Left cardiac atrium (tissue), 4 donors: ENCODE measurements at regions not wholly inside any gene's neighbourhood (a gene's known extent, or its start where the extent isn't known, plus 50 kb on each side); places are given as distances from the start of the nearest gene placed in this dataset.

Experiments used
- ATAC-seq, 2 donors: fragments of 200-7000 bp; cut with Tn5 transposase; one replicate each; pipeline ENCODE4 v1.9.1; 2020; ENCODE audit warnings: mild to moderate bottlenecking in 2 of 2, moderate library complexity in 2 of 2
- DNase-seq: peaks from one replicate; pipeline ENCODE4 v3.0.0-alpha.2; 2020
- intact Hi-C, 2 donors: fragments of 100-400 bp; cut with DNase I; formaldehyde crosslinking; loops; one replicate each; pipeline versions ENCODE4 v1.14.1 to v1.15.1; 2022 to 2023
- donor health status: DM: no; HTN: yes; CAD: no.
- donor health status: DM: no; HTN: yes; CAD: no; lungs with severe emphysema.
- donor health status: DM: yes; HTN: yes; CAD: no.
- donor health status: Dilated cardiomyopathy.

DNA sequence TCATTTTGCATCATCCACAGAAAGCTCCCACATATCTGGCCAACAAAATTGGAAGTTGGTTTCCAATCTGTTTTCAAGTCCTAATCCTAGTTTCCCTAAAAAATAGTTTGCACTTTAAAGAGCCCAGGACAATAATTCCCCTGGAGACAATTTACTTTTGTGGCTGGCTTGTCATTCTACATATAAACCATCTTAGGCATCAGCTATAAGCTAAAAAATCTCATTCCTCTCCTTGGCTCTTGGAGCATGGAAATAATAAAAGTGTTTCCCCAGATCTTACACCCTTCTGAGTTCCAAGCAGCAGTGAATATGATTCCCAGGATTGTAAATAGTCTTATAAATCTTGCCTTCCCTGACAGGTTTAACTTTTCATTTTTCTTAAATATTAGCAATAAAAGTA, 89.1 kb upstream of the NUDT4 start:
- ATAC-seq (no peak), DNase-seq (no peak)
- intact Hi-C loops: no loop called here

DNA sequence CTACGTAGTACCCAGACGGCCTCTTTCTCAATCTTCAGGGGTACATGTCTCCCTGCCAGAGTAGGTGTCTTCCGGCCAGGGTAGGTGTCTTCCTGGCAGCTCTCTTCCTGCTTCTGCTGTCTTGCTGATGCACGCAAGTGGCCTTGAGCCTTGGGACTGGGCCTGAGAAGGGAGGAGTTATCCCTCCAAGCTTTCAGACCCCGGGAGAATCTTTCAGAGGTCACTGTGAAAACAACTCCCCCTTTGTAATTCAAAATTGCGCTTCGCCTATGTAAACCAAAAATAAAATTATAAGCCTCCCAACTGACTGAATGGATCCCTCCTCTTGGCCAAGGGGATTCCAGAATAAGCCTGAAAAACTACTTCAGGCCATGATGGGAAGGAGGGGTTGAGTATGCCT, 87.3 kb upstream of the NUDT4 start:
- intact Hi-C loops: no loop called here
- no peak for ATAC-seq
- no peak for DNase-seq

DNA sequence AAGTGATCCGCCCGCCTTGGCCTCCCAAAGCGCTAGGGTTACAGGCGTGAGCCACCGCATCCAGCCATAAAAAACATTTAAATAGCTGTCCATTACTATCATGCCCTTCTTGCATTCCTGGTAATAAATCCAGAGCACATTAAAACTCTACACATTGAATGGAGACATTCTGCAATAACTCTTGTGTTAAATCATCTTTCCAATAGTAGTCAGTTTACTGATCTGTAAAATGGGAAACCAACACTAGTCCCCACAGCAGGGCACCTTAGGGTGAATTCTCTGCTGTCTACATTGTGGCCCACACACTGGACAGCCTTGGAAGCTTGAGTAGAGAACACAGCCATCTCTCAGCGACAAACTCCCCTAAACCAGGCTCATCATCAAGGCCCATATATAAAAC, 85.5 kb upstream of the NUDT4 start:
- ATAC-seq: no peak
- intact Hi-C loops: no loop called here
- DNase-seq: no peak

DNA sequence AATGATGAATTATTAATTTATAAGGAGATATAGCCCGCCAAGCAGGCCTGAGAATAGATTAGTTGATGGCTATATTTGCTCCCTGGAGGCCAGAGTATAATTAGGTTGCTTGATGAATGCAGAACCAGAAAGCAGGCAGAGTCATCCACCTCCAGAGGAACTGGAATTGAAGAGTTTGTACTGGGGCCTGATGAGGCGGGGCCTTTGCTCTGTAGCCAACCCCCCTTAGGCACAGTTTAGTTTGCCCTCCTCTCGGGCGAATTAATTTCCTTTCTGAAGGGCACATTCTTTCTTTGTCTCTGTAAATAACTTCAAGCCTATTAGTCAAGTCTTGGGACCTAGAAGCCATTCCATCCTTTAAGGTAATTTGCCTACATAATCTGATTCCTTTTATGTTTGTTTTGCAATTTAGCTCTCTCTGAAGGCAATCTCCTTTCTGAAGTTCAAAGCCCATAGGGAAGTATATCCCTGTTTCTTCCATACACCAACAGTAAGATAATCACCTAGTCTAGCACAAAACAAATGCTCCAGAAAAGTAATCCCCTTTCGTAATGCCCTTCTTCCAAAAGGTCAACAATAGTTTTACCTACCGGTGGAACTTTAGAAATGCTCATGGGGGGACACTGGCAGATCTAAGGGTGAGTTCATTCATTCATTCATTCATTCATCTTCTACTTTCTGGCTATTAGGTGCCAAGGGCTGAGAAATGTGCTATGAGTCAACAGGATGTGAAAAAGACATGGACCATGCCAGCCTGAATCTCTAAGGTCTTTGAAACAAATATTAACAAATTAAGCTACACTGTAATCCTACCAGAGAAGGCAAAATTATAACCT, 84.8 kb upstream of the NUDT4 start:
- ATAC-seq: no peak
- intact Hi-C loops: no loop called here

DNA sequence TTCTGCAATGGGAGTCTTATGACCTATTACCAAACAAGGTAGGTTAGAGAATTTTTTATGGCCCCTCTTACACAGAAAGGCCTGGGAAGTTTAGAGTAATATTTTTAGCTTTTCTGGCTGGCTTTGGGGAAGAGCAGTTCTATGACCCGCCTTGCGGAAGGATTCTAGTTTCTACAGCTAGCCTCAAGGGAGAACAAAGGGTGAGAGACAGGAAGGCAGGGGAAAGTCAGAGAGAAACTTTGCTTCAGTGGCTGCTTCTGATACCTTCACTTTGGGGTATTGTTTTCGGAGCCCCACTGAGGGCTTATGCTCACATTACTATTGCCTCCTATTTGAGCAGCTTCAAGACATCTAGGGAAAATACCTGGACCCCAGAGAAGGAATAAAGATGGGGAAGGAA, 80.7 kb upstream of the NUDT4 start:
- intact Hi-C loops: no loop called here
- DNase-seq (no peak), ATAC-seq (peak in 1 of 2 donors; percentile 41)

More for the DNA sequence above, 84.8 kb upstream of the NUDT4 start:
- no peak for DNase-seq

DNA sequence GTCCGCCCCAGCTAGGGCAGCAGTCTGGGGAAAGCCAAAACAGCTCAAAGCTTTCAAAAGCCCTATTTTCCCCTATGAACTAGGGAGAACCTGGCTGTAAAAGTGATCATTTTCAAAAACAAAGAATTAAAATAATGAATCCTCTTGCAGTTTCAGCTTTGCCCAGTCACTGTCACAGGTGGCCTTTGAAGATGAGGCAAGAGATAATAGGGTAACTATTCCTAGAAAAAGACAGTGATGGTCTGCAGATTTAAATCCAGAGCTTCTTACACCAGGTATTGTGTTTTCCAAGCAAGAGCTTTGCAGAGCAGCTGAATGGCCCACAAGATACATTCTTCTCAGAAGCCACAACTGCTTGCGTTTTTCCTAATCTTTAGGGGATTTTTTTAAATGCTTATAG, 80.2 kb upstream of the NUDT4 start:
- intact Hi-C loops: no loop called here
- ATAC-seq (no peak), DNase-seq (no peak)

DNA sequence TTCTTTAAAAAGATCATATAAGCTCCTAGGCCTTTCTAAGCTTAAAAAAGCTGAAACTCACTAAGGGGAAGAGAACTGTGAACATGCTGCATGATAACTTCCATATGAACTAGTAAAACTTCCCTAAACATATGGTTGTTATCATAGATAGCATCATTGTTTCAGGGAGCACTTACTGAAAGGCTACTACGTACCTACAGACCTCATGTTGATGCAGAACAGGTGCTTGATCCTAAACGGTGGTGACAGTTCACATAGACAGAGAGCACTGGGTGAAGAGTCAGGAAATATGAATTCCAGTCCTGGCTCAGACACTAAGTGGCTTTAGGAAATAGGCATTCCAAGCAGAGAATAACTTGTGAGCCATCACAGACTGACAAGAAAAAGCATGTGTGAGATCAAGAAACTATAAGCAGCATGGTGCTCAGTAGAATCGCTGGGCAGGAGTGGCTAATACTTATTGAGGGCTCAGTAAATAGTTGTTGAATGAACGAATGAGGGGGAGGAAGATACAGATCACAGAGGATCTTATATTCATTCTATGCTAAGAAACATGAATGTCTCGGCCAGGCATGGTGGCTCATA, 78.4 kb upstream of the NUDT4 start:
- DNase-seq (no peak), ATAC-seq (no peak)
- intact Hi-C loops: no loop called here

DNA sequence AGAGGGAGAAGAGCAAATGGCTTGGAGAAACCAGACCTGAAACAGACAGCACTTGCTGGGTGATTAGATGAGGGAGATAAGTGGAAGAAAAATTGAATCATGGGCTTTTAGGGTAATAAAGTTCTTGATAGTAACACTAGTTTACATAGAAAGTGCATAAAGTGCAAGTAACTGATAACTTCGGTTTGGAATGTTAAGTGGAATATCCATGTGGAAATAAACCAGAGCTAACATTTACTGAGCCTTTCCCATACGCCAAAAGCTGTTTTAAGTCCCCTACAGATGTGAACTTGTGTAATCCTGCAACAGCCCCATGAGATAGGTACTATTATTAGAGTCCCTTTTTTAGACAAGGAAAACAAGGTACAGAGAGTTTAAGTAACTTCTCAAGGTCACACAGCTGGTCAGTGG, 77.1 kb upstream of the NUDT4 start:
- ATAC-seq: peak; percentile 18 to 31
- no peak for DNase-seq
- intact Hi-C loops: no loop called here

DNA sequence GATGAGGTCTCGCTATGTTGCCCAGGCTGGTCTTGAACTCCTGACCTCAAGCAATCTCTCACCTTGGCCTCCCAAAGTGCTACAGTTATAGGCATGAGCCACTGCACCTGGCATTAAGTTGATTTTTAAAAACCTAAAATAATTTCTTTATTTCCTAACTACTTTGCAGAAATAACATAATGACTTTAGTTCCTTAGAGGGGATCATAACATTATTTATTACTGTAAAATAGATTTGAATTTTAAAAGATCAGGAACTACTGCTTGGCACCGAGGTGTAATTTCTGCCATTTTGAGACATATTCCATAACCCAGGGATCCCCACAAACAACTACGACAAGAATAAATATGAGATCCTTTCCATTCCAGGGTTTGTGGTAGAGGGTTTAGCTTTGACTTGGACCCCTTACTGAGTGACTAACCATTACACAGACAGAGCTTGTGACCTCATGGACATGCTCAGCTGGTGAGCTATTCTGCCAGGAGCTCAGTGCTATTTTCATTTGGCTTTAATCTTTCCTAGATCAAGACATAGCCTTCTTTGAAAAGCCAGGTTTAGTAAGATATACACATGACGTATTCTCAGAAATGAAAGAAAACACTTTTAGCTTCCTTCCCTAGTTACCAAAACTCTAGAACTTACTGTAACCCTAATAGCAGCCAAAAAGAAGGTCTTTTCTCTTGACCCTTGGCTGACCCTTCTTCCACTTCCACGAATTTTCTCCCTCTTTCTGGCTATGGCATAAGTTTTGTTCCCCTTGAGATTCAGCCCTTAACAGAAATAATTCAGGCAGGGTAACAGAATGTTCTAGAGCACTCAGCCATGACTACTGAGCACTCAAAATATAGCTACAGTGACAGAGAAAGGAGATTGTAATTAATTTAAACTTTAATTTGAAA, 75.1 kb upstream of the NUDT4 start:
- ATAC-seq: peak; percentile 79 to 93
- intact Hi-C loops: no loop called here

DNA sequence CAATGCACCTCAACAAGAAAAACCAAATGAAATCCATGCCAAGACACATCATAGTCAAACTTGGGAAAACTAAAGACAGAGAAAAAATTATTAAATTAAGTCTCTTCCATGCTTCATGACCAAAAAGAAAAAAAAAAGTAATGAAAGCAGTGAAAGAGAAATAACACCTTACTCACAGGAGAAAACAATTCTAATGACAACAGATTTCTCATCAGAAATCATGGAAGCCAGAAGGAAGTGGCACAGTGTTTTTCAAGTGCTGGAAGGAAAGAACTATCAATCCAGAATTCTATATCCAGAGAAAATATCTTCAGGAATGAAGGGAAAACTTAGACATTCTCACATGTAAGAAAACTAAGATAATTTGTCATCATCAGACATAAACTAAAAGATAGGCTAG, 71.1 kb upstream of the NUDT4 start:
- DNase-seq: no peak
- intact Hi-C loops: no loop called here
- ATAC-seq: no peak

More for the DNA sequence above, 75.1 kb upstream of the NUDT4 start:
- no peak for DNase-seq

DNA sequence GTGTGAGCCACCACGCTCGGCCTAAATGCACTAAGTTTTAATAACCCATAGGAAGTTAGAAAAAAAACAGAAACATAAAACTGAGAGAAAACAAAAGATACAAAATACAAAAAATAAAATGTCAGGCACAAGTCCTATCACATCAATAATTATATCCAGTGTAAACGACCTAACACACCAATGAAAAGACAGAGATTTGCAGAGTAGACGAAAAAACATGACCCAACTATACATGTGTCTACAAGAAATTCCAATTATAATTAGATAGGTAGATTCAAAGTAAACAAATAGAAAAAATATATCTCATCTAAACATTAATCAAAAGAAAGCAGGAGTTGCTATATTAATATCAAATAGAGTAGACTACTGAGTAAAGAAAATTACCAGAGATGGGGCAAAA, 69.4 kb upstream of the NUDT4 start:
- DNase-seq: no peak
- no peak for ATAC-seq
- intact Hi-C loops: no loop called here

DNA sequence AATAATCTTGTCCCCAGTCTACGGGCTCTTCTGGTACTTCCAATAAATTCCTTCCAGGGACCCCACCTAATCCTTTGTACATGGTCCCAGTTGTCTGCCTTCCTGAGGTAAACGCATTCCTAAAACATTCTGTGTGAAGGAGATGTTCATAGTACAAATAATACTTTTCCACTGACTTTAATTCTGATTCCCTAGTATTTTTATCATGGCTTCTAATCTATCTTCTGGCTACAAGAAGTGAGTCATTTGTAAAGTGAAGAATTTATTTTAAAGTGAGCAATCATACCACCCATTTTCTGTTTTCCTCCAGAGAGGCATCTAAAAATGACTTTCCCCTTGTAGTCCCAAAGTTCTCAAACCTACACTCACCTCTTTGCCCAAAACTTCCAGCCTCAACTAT, 65.9 kb upstream of the NUDT4 start:
- intact Hi-C loops: no loop called here
- no peak for DNase-seq
- no peak for ATAC-seq

DNA sequence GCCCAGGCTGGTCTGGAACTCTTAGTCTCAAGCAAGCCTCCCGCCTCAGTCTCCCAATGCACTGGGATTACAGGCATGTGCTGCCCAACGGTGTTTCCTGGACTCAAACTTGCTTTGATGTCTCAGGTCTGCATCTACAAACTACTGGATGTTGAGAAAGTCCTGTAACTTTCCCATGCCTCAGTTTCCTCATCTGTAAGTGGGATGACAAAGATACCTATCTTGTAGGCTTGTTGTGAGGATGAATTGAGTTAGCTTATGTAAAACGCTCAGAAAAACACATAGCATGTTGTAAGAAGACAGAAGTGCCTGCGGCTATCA, 63.6 kb upstream of the NUDT4 start:
- intact Hi-C loops: no loop called here
- ATAC-seq (no peak), DNase-seq (no peak)

DNA sequence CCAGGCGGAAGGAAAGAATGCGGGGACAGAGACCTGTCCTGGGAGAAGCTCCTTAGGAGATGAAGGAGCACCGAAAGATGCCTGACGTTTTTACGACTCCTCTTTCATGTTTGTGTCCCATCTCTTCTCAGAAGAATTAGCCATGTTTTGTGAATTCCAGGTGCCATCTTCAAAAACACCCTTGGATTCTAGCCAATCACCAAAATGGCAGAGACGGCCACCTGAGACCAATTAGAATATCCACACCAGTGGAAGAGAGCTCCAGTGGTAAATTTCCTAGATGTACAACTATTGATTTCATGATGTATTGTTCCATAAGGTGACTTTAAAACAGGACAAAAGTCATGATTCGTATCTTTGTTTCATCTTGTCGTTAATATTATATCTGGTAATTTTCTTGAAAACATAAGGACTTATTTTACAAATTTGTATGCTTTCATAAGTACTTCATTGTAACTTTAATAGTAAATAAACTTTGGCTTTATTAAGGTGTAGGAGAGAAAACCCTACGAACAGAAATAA, 62.3 kb upstream of the NUDT4 start:
- ATAC-seq (no peak), DNase-seq (no peak)
- intact Hi-C loops: no loop called here

DNA sequence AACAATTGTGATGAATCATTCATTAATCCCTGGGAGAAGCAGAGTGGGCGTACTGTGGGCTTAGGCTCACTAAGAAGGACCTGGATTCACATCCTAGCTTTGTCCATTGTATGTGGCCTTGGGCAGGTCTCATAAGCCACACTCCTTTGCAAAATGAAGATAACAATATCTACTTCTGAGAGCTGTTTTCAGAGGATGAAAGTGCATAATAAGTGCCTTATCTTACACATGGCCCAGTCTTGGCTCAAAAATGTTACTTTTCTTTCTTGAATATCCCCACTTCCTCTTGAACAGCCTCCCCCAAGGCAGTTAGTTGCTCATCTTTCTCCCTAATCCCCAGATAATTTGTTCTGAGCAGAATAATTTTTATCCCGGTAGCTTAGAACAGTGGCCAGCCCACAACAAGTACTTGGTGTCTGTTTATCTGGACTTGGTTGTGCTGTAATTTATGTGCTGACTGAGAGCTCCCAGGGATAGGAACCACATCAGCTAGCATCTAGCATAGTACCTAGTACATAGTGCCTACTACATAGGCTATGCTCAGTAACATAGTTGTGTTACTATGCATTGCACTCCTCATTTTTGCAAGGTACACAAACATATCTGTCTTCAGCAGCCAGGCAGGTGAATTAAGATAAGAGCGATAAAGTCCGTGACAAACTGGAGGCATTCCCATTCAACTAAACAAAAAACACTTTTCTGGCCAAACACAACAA, 61.7 kb upstream of the NUDT4 start:
- intact Hi-C loops: no loop called here
- DNase-seq: no peak
- ATAC-seq: no peak

DNA sequence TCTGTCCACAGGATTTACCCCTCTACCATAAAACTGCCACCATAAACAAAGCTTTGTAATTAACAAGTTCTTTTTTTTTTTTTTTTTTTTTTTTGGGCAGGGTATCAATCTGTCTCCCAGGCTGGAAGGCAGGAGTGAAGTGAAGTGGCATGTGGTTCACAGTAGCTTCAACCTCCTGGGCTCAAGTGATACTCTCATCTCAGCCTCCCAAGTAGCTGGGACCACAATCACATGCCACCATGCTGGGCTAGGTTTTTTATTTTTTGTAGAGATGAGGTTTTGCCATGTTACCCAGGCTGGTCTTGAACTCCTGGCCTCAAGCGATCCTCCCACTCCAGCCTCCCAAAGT, 61.1 kb upstream of the NUDT4 start:
- DNase-seq (no peak), ATAC-seq (no peak)
- intact Hi-C loops: no loop called here

DNA sequence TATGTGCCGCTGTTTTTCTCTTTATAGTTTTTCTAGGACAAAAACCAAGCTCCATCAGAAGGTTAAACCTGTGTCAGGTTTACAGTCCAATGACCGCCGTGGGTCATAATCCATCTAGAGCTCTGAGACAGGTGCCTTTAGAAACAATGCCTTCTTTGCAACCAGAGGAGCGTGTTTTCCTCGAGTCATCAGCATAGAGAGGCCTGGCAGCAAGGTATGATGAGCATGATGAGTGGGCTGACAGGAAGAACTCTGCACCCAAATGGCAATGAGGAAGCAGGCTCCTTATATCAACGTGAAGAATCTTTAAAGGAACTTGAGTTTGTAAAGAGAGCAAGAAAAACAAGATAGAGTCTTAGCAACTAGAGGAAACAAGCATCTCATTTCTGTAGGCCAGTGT, 60.5 kb upstream of the NUDT4 start:
- DNase-seq (no peak), ATAC-seq (no peak)
- intact Hi-C loops: no loop called here

DNA sequence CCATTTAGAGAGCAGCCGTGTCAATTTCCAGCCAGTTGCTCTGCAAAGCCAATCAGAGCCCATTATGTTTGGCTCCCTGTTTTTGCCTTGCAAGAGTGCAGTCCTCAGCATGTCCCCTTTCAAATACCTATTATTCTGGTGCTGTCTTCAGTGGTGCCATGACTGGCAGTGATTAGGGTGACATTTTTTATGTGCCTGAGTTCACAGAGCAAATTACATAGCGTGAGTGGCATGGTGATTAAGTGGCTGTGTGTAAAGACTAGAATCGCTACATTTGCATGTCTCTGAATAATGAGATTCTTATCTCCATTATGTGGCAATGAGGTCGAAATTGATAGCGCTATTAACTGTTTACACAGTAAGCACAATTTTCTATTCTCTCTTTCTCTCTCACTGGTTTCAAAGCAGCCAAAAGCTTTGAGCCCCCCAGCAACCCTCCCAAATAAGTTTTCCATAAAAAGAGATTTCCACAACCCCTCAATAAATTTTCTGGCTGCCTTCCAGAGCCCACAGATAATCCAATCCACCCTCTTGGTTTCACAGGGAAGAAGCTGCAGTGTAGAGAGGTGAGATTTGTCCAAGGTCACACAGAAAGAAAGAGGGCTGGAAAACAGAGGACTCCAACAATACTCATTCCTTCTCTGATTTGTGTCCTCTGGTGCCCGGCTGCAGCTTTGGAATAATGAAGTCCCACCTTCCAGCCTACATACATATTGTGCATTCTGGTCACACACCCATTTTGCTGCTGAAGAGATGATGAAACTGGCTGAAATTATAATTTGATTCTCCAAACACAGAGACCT, 58.8 kb upstream of the NUDT4 start:
- intact Hi-C loops: no loop called here
- DNase-seq: no peak

DNA sequence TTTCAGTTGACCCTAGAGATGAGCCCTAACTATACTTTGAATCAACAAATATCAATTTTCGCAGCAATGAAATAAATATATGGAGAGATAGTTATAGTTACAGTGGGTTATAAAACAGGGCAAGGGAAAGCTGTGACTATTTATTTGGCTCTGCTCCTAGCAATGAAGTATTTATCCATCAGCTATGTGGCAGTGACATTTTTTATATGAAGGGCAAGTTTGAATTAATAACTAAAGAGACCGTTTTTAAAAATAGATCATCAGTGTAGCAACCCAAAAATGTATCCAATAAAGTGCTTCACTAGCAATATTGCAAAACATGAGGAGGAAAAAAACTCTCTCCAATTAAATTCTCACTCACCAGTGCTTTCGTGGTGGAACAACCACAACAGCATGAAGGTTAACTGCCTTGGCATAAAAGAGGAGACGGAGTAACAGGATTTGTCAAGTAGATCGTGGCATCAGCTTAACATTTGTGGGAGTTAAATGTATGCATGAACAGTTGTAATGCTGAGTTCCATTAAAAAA, 58.1 kb upstream of the NUDT4 start:
- no peak for DNase-seq
- ATAC-seq: no peak
- intact Hi-C loops: no loop called here

More for the DNA sequence above, 58.8 kb upstream of the NUDT4 start:
- ATAC-seq: no peak
